ENCODE measurements at regions not wholly inside any gene's neighbourhood (a gene's known extent, or its start where the extent isn't known, plus 50 kb on each side); places are given as distances from the start of the nearest gene placed in this dataset.

GRCh38 chr4:107391009-107391629 is 328.9 kb downstream of the PAPSS1 start:
- no peak overlapping the region for H4K8ac ChIP-seq (ENCODE audit: low read depth, low read length)
- H3K14ac ChIP-seq (ENCODE audit: low read length), result no peak overlapping the region
- H3K79me2 ChIP-seq (ENCODE audit: control insufficient read depth, insufficient read depth, low read length, poor library complexity), result no peaks in the 10 kb centered on the region

GRCh38 chr4:107389965-107390364 is 330.1 kb downstream of the PAPSS1 start:
- Histone ChIP-seq H3K14ac (ENCODE audit: low read length) (no peak overlapping the region), H3K18ac (ENCODE audit: low read length) (no peak overlapping the region), H3K4me3 (ENCODE audit: low read depth, low read length) (no peak overlapping the region), H3K79me1 (ENCODE audit: low read length) (no peaks in the 10 kb centered on the region), H2AFZ (ENCODE audit: insufficient read depth, low read length, poor library complexity) (no peak overlapping the region), H4K91ac (ENCODE audit: low read depth, low read length) (no peak overlapping the region), H2AK5ac (ENCODE audit: low read length) (no peak overlapping the region), H2BK120ac (ENCODE audit: insufficient read depth, low read length, poor library complexity) (no peak overlapping the region), H3K9ac (ENCODE audit: low read length) (no peak overlapping the region), H3K4me2 (ENCODE audit: low read length) (no peak overlapping the region), H3K4me1 (ENCODE audit: control insufficient read depth in 1 of 2, insufficient read depth in 2 of 2, low read length in 2 of 2) (no peaks in the 10 kb centered on the region), H3K4ac (ENCODE audit: low read depth, low read length) (no peak overlapping the region), H3K27me3 (ENCODE audit: insufficient read depth, low read length) (no peaks in the 10 kb centered on the region), H3K79me2 (ENCODE audit: control insufficient read depth, insufficient read depth, low read length, poor library complexity) (no peaks in the 10 kb centered on the region), H2BK12ac (ENCODE audit: low read length) (no peak overlapping the region), H3K9me3 (ENCODE audit: insufficient read depth, low read depth, low read length) (no peaks in the 10 kb centered on the region), H4K12ac (ENCODE audit: low read depth, low read length) (no peak overlapping the region), H3K36me3 (ENCODE audit: control insufficient read depth in 1 of 2, insufficient read depth in 2 of 2, low read length in 2 of 2) (no peaks in the 10 kb centered on the region), H2BK5ac (ENCODE audit: low read depth, low read length, poor library complexity) (no peak overlapping the region), H3K23ac (ENCODE audit: low read length) (no peak overlapping the region), H3K27ac (ENCODE audit: low read depth, low read length) (no peak overlapping the region), H4K8ac (ENCODE audit: low read depth, low read length) (no peak overlapping the region)
- DNase-seq, result no peak

More at GRCh38 chr4:107391009-107391629, 328.9 kb downstream of the PAPSS1 start:
- no peak overlapping the region for H2BK5ac ChIP-seq (ENCODE audit: low read depth, low read length, poor library complexity)
- no peak overlapping the region for H3K18ac ChIP-seq (ENCODE audit: low read length)
- no peak overlapping the region for H2BK120ac ChIP-seq (ENCODE audit: insufficient read depth, low read length, poor library complexity)
- H4K12ac ChIP-seq (ENCODE audit: low read depth, low read length), result no peak overlapping the region
- no peak overlapping the region for H2BK12ac ChIP-seq (ENCODE audit: low read length)
- no peak overlapping the region for H2AFZ ChIP-seq (ENCODE audit: insufficient read depth, low read length, poor library complexity)
- H4K91ac ChIP-seq (ENCODE audit: low read depth, low read length), result no peak overlapping the region
- no peaks in the 10 kb centered on the region for H3K27me3 ChIP-seq (ENCODE audit: insufficient read depth, low read length)
- no peak overlapping the region for H3K9ac ChIP-seq (ENCODE audit: low read length)
- no peak overlapping the region for H2AK5ac ChIP-seq (ENCODE audit: low read length)
- no peak overlapping the region for H3K4me2 ChIP-seq (ENCODE audit: low read length)
- H3K27ac ChIP-seq (ENCODE audit: low read depth, low read length), result no peak overlapping the region
- no peaks in the 10 kb centered on the region for H3K36me3 ChIP-seq (ENCODE audit: control insufficient read depth in 1 of 2, insufficient read depth in 2 of 2, low read length in 2 of 2)
- H3K4ac ChIP-seq (ENCODE audit: low read depth, low read length), result no peak overlapping the region
- no peaks in the 10 kb centered on the region for H3K4me1 ChIP-seq (ENCODE audit: control insufficient read depth in 1 of 2, insufficient read depth in 2 of 2, low read length in 2 of 2)
- H3K9me3 ChIP-seq (ENCODE audit: insufficient read depth, low read depth, low read length), result no peaks in the 10 kb centered on the region
- H3K4me3 ChIP-seq (ENCODE audit: low read depth, low read length), result no peak overlapping the region
- H3K23ac ChIP-seq (ENCODE audit: low read length), result no peak overlapping the region
- no peak for DNase-seq
- no peaks in the 10 kb centered on the region for H3K79me1 ChIP-seq (ENCODE audit: low read length)
- 100% methylated on average over 1 of the region's 2 CpGs for WGBS (ENCODE audit: extremely low coverage, insufficient coverage, insufficient read length)

GRCh38 chr4:107388736-107389274 is 331.2 kb downstream of the PAPSS1 start:
- no peaks in the 10 kb centered on the region for H3K9me3 ChIP-seq (ENCODE audit: insufficient read depth, low read depth, low read length)
- H3K4me1 ChIP-seq (ENCODE audit: control insufficient read depth in 1 of 2, insufficient read depth in 2 of 2, low read length in 2 of 2), result no peaks in the 10 kb centered on the region

GRCh38 chr4:107380836-107381438 is 339.1 kb downstream of the PAPSS1 start:
- Histone ChIP-seq H3K27ac (ENCODE audit: low read depth, low read length) (no peak overlapping the region), H3K9me3 (ENCODE audit: insufficient read depth, low read depth, low read length) (peaks cover 3% of the 10 kb centered on the region), H3K18ac (ENCODE audit: low read length) (no peak overlapping the region), H3K9ac (ENCODE audit: low read length) (no peak overlapping the region), H4K8ac (ENCODE audit: low read depth, low read length) (no peak overlapping the region), H2AK5ac (ENCODE audit: low read length) (peak overlapping the region; percentile 60), H3K27me3 (ENCODE audit: insufficient read depth, low read length) (no peaks in the 10 kb centered on the region), H3K4me3 (ENCODE audit: low read depth, low read length) (no peak overlapping the region), H2BK5ac (ENCODE audit: low read depth, low read length, poor library complexity) (no peak overlapping the region), H3K36me3 (ENCODE audit: control insufficient read depth in 1 of 2, insufficient read depth in 2 of 2, low read length in 2 of 2) (peaks cover 0 to 5% of the 10 kb centered on the region in 2 experiments), H4K91ac (ENCODE audit: low read depth, low read length) (peak overlapping the region; percentile 51), H3K4me1 (ENCODE audit: control insufficient read depth in 1 of 2, insufficient read depth in 2 of 2, low read length in 2 of 2) (peaks cover 0 to 2% of the 10 kb centered on the region in 2 experiments), H3K14ac (ENCODE audit: low read length) (no peak overlapping the region), H2BK120ac (ENCODE audit: insufficient read depth, low read length, poor library complexity) (peak overlapping the region; percentile 38), H3K23ac (ENCODE audit: low read length) (no peak overlapping the region), H2BK12ac (ENCODE audit: low read length) (peak overlapping the region; percentile 80), H3K4me2 (ENCODE audit: low read length) (no peak overlapping the region), H3K79me2 (ENCODE audit: control insufficient read depth, insufficient read depth, low read length, poor library complexity) (peaks cover 3% of the 10 kb centered on the region), H3K79me1 (ENCODE audit: low read length) (peaks cover 18% of the 10 kb centered on the region), H4K12ac (ENCODE audit: low read depth, low read length) (no peak overlapping the region), H2AFZ (ENCODE audit: insufficient read depth, low read length, poor library complexity) (no peak overlapping the region), H3K4ac (ENCODE audit: low read depth, low read length) (no peak overlapping the region)
- DNase-seq, result peak in 1 of 2 donors; percentile 4
- no CpG with 5 or more reads among the region's 20 CpGs for WGBS (ENCODE audit: extremely low coverage, insufficient coverage, insufficient read length)

More at GRCh38 chr4:107388736-107389274, 331.2 kb downstream of the PAPSS1 start:
- Histone ChIP-seq H3K23ac (ENCODE audit: low read length) (no peak overlapping the region), H2AFZ (ENCODE audit: insufficient read depth, low read length, poor library complexity) (no peak overlapping the region), H3K18ac (ENCODE audit: low read length) (no peak overlapping the region), H3K36me3 (ENCODE audit: control insufficient read depth in 1 of 2, insufficient read depth in 2 of 2, low read length in 2 of 2) (no peaks in the 10 kb centered on the region), H3K4me3 (ENCODE audit: low read depth, low read length) (no peak overlapping the region), H3K4ac (ENCODE audit: low read depth, low read length) (no peak overlapping the region), H3K79me2 (ENCODE audit: control insufficient read depth, insufficient read depth, low read length, poor library complexity) (no peaks in the 10 kb centered on the region), H3K27ac (ENCODE audit: low read depth, low read length) (no peak overlapping the region), H3K14ac (ENCODE audit: low read length) (no peak overlapping the region), H2BK12ac (ENCODE audit: low read length) (no peak overlapping the region), H3K9ac (ENCODE audit: low read length) (no peak overlapping the region), H2BK5ac (ENCODE audit: low read depth, low read length, poor library complexity) (no peak overlapping the region), H3K27me3 (ENCODE audit: insufficient read depth, low read length) (no peaks in the 10 kb centered on the region), H3K4me2 (ENCODE audit: low read length) (no peak overlapping the region), H2BK120ac (ENCODE audit: insufficient read depth, low read length, poor library complexity) (no peak overlapping the region), H4K8ac (ENCODE audit: low read depth, low read length) (no peak overlapping the region), H4K12ac (ENCODE audit: low read depth, low read length) (no peak overlapping the region), H4K91ac (ENCODE audit: low read depth, low read length) (no peak overlapping the region), H2AK5ac (ENCODE audit: low read length) (no peak overlapping the region), H3K79me1 (ENCODE audit: low read length) (no peaks in the 10 kb centered on the region)
- WGBS (ENCODE audit: extremely low coverage, insufficient coverage, insufficient read length), result no CpG with 5 or more reads among the region's 3 CpGs
- DNase-seq, result no peak
